ENCODE measurements at regions not wholly inside any gene's neighbourhood (a gene's known extent, or its start where the extent isn't known, plus 50 kb on each side); places are given as distances from the start of the nearest gene placed in this dataset.

- DNase-seq (ENCODE audit: low read depth) = no peak
These were observed 120.8 kb downstream of the CEBPB start for GRCh38 chr20:50311308-50312001.

GRCh38 chr20:50312002-50312681 lies 121.5 kb downstream of the CEBPB start:
- DNase-seq (ENCODE audit: low read depth) = no peak

GRCh38 chr20:50312682-50313521 lies 122.3 kb downstream of the CEBPB start:
- peak; percentile 64 for DNase-seq (ENCODE audit: low read depth)

- DNase-seq (ENCODE audit: low read depth) = no peak
These were observed 122.8 kb downstream of the CEBPB start for GRCh38 chr20:50313522-50313820.

GRCh38 chr20:50313827-50314677 lies 123.4 kb downstream of the CEBPB start:
- no peak for DNase-seq (ENCODE audit: low read depth)

- no peak for DNase-seq (ENCODE audit: low read depth)
These were observed 124.2 kb downstream of the CEBPB start for GRCh38 chr20:50314678-50315335.

- no peak for DNase-seq (ENCODE audit: low read depth)
These were observed 125.2 kb downstream of the CEBPB start for GRCh38 chr20:50315586-50316551.

GRCh38 chr20:50317116-50317515 lies 126.5 kb downstream of the CEBPB start:
- DNase-seq (ENCODE audit: low read depth) = no peak

GRCh38 chr20:50317609-50318008 lies 127.0 kb downstream of the CEBPB start:
- no peak for DNase-seq (ENCODE audit: low read depth)

GRCh38 chr20:50318710-50319109 lies 128.1 kb downstream of the CEBPB start:
- no peak for DNase-seq (ENCODE audit: low read depth)

- no peak for DNase-seq (ENCODE audit: low read depth)
These were observed 129.6 kb downstream of the CEBPB start for GRCh38 chr20:50320005-50320900.

DNA sequence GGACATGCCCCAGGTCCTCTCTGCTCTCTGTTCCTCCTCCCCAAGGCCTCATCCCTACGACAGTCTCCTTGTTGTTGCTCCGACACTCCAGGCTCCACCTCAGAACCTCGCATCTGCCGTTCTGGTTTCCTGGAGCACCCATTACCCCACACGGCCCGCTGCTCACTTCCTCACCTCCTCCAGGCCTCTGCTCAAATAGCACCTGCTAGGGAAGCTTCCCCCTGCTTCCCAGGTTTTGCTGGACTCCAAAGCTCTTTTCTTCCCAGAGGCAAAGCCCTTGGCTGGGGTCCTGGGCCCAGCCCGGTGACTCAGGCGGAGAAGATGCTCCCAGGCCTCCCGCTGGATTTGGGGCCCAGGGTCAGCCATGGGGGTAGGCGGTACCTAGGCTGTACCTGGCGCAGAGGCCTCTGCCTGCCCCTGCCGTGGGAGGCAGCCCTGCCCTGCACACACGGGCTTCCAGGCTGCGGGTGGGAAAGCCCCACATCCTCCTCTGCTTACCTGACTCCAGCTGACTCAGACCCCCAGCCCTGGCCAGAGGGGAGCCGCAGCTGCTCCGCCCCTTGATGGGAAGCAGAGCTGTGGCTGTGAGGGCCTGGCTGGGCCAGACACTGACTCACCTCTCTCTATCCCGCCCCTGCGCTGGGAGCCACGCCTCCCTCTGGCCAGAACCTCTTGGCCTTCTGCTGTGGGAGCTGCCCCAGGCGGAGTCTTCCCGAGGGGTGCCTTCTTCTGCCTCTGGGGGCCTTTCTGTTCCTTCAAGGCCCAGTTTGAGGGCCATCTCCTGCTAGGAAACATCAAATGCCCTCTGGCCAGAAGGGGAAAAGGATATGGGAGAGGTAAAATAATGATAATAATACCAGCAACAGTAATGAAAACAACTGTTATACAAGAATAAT lies 130.5 kb downstream of the CEBPB start:
- peak; percentile 94 for DNase-seq (ENCODE audit: low read depth)

- no peak for DNase-seq (ENCODE audit: low read depth)
These were observed 131.3 kb downstream of the CEBPB start for GRCh38 chr20:50321797-50322480.

GRCh38 chr20:50322703-50323131 lies 132.1 kb downstream of the CEBPB start:
- no peak for DNase-seq (ENCODE audit: low read depth)

DNA sequence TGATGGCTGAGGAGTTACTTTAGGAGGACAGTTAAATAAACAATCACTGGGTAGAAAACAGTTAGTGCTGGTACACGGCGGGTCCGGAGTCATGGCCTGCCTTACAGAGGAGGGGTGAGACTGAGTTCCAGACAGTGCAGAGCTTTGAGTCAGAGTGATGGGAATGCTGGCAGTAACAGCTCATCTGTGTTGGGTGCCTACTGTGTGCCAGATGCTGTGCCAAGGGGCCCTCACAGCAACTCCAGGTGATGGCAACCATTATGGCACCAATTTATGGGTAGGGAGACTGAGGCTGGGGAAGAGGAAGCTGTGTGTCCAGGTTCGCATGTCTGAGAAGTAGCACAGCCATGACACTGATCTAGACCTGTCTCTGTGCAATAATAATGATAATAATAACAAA lies 132.6 kb downstream of the CEBPB start:
- DNase-seq (ENCODE audit: low read depth) = no peak

DNA sequence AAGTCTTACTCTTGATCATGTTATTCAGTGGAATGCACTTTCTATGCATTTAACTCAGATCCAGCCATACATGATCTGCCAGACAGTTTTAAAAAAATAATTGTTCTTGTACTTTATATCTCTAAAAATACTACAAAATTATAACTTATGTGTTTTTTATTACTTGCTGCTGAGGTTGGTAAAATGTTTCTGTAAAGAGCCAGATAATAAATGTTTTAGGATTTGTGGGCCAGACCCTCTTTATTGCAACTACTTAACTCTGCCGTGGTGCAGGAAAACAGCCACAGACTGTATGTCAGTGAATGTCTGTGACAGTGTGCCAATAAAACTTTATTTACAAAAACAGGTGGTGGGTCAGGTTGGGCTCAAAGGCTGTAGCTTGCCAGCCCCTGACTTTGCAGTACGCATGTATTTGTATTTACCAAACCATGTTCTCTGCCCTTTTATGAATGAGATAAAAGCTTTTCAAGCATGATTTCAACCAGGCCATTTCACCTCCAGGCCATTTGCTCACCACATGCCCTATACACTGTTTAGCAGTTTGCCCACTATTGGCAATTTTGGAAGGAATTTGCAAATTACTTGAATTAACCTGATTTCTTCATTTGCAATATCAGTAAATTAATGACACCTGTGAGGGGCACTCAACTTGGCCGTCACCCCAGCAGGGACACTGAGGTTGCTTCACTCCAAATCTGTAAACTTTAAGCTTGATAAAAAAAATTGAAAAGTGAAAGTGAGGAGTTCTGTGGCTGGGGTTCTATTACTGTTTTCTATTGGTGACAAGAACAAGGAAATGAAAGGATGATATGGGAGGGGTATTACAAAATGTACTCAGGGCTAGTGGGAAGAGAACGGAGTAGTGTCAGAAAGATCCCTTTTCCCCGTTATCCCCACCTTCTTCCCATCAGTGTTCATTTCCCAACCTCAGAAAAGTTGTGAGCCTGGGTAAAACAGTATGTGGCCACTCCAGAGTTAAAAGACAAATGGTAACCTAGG lies 133.4 kb downstream of the CEBPB start:
- no peak for DNase-seq (ENCODE audit: low read depth)

All from HT1080 (cell line).